ENCODE measurements at regions not wholly inside any gene's neighbourhood (a gene's known extent, or its start where the extent isn't known, plus 50 kb on each side); places are given as distances from the start of the nearest gene placed in this dataset.

- no peak overlapping the region for H3K4me3 ChIP-seq
- no peak for DNase-seq
- H3K4me1 ChIP-seq, result peaks cover 9% of the 10 kb centered on the region
- TF ChIP-seq CTCF (IDR thresholded peaks at IDR 0.05; ENCODE audit: borderline replicate concordance), result no peak
- H3K36me3 ChIP-seq, result no peaks in the 10 kb centered on the region
- peaks cover 33% of the 10 kb centered on the region for H3K27me3 ChIP-seq (ENCODE audit: low read depth)
- intact Hi-C loops (cut with micrococcal nuclease), result no loop called here
- peaks cover under 1% of the 10 kb centered on the region for H3K9me3 ChIP-seq (replicated peaks)
- H3K27ac ChIP-seq (replicated peaks), result peak overlapping the region; percentile 42
Measured at GRCh38 chr20:58569241-58570125, 54.3 kb upstream of the APCDD1L start.

- Histone ChIP-seq H3K36me3 (no peaks in the 10 kb centered on the region), H3K4me3 (no peak overlapping the region), H3K27ac (replicated peaks) (peak overlapping the region; percentile 30), H3K9me3 (replicated peaks) (peaks cover 9% of the 10 kb centered on the region), H3K4me1 (peaks cover 9% of the 10 kb centered on the region), H3K27me3 (ENCODE audit: low read depth) (peaks cover 33% of the 10 kb centered on the region)
- intact Hi-C loops (cut with micrococcal nuclease), result no loop called here
- no peak for DNase-seq
- TF ChIP-seq CTCF (IDR thresholded peaks at IDR 0.05; ENCODE audit: borderline replicate concordance), result no peak
Measured at GRCh38 chr20:58568483-58569240, 53.5 kb upstream of the APCDD1L start.

- Histone ChIP-seq H3K36me3 (no peaks in the 10 kb centered on the region), H3K27me3 (ENCODE audit: low read depth) (peaks cover 33% of the 10 kb centered on the region), H3K9me3 (replicated peaks) (peaks cover 11% of the 10 kb centered on the region), H3K4me3 (no peak overlapping the region), H3K27ac (replicated peaks) (no peak overlapping the region), H3K4me1 (peaks cover 9% of the 10 kb centered on the region)
- no peak for DNase-seq
- no peak for TF ChIP-seq CTCF (IDR thresholded peaks at IDR 0.05; ENCODE audit: borderline replicate concordance)
- intact Hi-C loops (cut with micrococcal nuclease), result no loop called here
Measured at GRCh38 chr20:58568126-58568482, 52.9 kb upstream of the APCDD1L start.

GRCh38 chr20:58567437-58567836 is 52.2 kb upstream of the APCDD1L start:
- peaks cover 9% of the 10 kb centered on the region for H3K4me1 ChIP-seq
- intact Hi-C loops (cut with micrococcal nuclease), result no loop called here
- no peak overlapping the region for H3K4me3 ChIP-seq
- peaks cover 11% of the 10 kb centered on the region for H3K9me3 ChIP-seq (replicated peaks)
- no peaks in the 10 kb centered on the region for H3K36me3 ChIP-seq
- peaks cover 33% of the 10 kb centered on the region for H3K27me3 ChIP-seq (ENCODE audit: low read depth)
- H3K27ac ChIP-seq (replicated peaks), result no peak overlapping the region
- DNase-seq, result no peak
- no peak for TF ChIP-seq CTCF (IDR thresholded peaks at IDR 0.05; ENCODE audit: borderline replicate concordance)

- peaks cover 33% of the 10 kb centered on the region for H3K27me3 ChIP-seq (ENCODE audit: low read depth)
- H3K4me3 ChIP-seq, result no peak overlapping the region
- H3K27ac ChIP-seq (replicated peaks), result no peak overlapping the region
- H3K36me3 ChIP-seq, result no peaks in the 10 kb centered on the region
- DNase-seq, result no peak
- H3K9me3 ChIP-seq (replicated peaks), result peaks cover 11% of the 10 kb centered on the region
- intact Hi-C loops (cut with micrococcal nuclease), result no loop called here
- H3K4me1 ChIP-seq, result peaks cover 9% of the 10 kb centered on the region
- no peak for TF ChIP-seq CTCF (IDR thresholded peaks at IDR 0.05; ENCODE audit: borderline replicate concordance)
Measured at GRCh38 chr20:58566981-58567380, 51.8 kb upstream of the APCDD1L start.
